A673 (cell line): ENCODE measurements at regions not wholly inside any gene's neighbourhood (a gene's known extent, or its start where the extent isn't known, plus 50 kb on each side); places are given as distances from the start of the nearest gene placed in this dataset.
"Not testable (repeated sequence)": the region's sequence is repeated elsewhere in the genome, so short reads cannot be mapped to it uniquely, and the experiment has no call there.

Experiments used
- BruUV-seq: library from RNA; stranded (reverse); fragments of 400-500 nt; replicated peaks from 2 replicates; lab custom pipeline; 2021; lab: Mats Ljungman, UMichigan
- CTCF ChIA-PET: fragments of 300-600 bp; sonication (Branson Sonifier 250); formaldehyde crosslinking; loops from one replicate; lab custom pipeline; 2022; ENCODE audit warnings: antibody characterized with exemption; lab: Charles Lee
- POLR2A ChIA-PET: fragments of 300-600 bp; sonication (Branson Sonifier 250); formaldehyde crosslinking; loops from one replicate; lab custom pipeline; 2022; ENCODE audit warnings: antibody characterized with exemption; ENCODE audit not compliant: low non-redundant PET; lab: Charles Lee
- DNase-seq: peaks from one replicate; pipeline ENCODE4 v3.0.0-alpha.2; 2015; ENCODE audit warnings: low spot score
- H3K27ac ChIP-seq: fragments of 200-600 bp; sonication (generic); 2 replicates; pipeline ENCODE4 v1.5.1; 2016; ENCODE audit warnings: mixed run types, low read depth, mild to moderate bottlenecking, mixed read lengths, antibody characterized with exemption, low read length; ENCODE audit not compliant: poor library complexity, severe bottlenecking
- H3K27me3 ChIP-seq: fragments of 200-600 bp; sonication (generic); replicated peaks from 2 replicates; pipeline ENCODE4 v1.6.1; 2017; ENCODE audit warnings: mixed run types, low read depth, mild to moderate bottlenecking, mixed read lengths, antibody characterized with exemption, low read length; ENCODE audit not compliant: insufficient read depth, poor library complexity
- H3K36me3 ChIP-seq: fragments of 200-600 bp; sonication (generic); 2 replicates; pipeline ENCODE4 v1.6.1; 2016; ENCODE audit warnings: mixed run types, mild to moderate bottlenecking, mixed read lengths, antibody characterized with exemption, low read length; ENCODE audit not compliant: insufficient read depth, poor library complexity, severe bottlenecking
- H3K4me1 ChIP-seq: fragments of 200-600 bp; sonication (generic); 2 replicates; pipeline ENCODE4 v1.6.1; 2017; ENCODE audit warnings: mixed run types, mild to moderate bottlenecking, mixed read lengths, antibody characterized with exemption, low read length; ENCODE audit not compliant: insufficient read depth, poor library complexity, severe bottlenecking
- H3K4me3 ChIP-seq: fragments of 200-600 bp; sonication (generic); 2 replicates; pipeline ENCODE4 v1.5.1; 2016; ENCODE audit warnings: low read depth, mixed run types, mild to moderate bottlenecking, mixed read lengths, low read length; ENCODE audit not compliant: poor library complexity, severe bottlenecking
- H3K9me3 ChIP-seq: fragments of 200-600 bp; sonication (generic); 2 replicates; pipeline ENCODE4 v1.6.1; 2016; ENCODE audit warnings: mixed run types, low read depth, mild to moderate bottlenecking, mixed read lengths, antibody characterized with exemption, low read length; ENCODE audit not compliant: poor library complexity, severe bottlenecking
- CTCF ChIP-seq: fragments of 300-800, 200-600 bp; sonication (generic); conservative IDR thresholded peaks from 2 replicates; pipeline ENCODE4 v1.5.1; 2017; ENCODE audit warnings: low read depth, mild to moderate bottlenecking, antibody characterized with exemption, low read length, moderate library complexity, mixed read lengths
- EZH2 ChIP-seq: fragments of 200-600 bp; sonication (generic); IDR thresholded peaks from 2 replicates; pipeline ENCODE4 v1.6.1; 2017; ENCODE audit warnings: borderline replicate concordance, low read depth, mild to moderate bottlenecking, mixed read lengths, antibody characterized with exemption, low read length; ENCODE audit not compliant: poor library complexity, severe bottlenecking
- intact Hi-C: fragments of 100-400 bp; cut with micrococcal nuclease; formaldehyde crosslinking; loops from one replicate; pipeline ENCODE4 v1.10.0; 2022; ENCODE audit not compliant: unreplicated experiment

GRCh38 chr4:125590158-125590557, 275.4 kb downstream of the FAT4 start:
- H3K4me1 ChIP-seq: no peaks in the 10 kb centered on the region
- TF ChIP-seq EZH2 (no peak), CTCF (no peak)
- H3K27me3 ChIP-seq: no peaks in the 10 kb centered on the region
- H3K27ac ChIP-seq: no peak overlapping the region
- H3K36me3 ChIP-seq: no peaks in the 10 kb centered on the region
- H3K4me3 ChIP-seq: no peak overlapping the region
- intact Hi-C loops: no loop called here
- ChIA-PET CTCF (no interaction called here), POLR2A (no interaction called here)
- BruUV-seq: no TSS peak
- no peaks in the 10 kb centered on the region for H3K9me3 ChIP-seq
- no peak for DNase-seq

DNA sequence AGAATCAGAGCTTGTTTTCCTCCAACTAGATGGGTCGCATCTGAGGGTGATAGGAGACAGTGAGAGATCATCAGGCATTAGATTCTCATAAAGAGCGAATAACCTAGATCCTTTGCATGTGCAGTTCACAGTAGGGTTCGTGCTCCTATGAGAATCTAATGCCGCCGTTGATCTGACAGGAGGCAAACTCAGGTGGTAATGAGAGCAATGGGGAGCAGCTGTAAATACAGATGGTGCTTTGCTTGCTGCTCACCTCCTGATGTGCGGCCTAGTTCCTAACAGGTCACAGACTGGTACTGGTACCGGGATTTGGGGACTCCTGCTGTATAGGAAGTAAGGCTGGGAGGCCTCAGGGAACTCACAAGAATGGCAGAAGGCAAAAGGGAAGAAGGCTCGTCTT, 276.5 kb downstream of the FAT4 start:
- Histone ChIP-seq H3K9me3 (no peaks in the 10 kb centered on the region), H3K27me3 (no peaks in the 10 kb centered on the region), H3K4me3 (no peak overlapping the region), H3K4me1 (no peaks in the 10 kb centered on the region), H3K36me3 (no peaks in the 10 kb centered on the region), H3K27ac (no peak overlapping the region)
- TF ChIP-seq CTCF: no peak
- no peak for TF ChIP-seq EZH2
- POLR2A ChIA-PET: no interaction called here
- CTCF ChIA-PET: no interaction called here
- no peak for DNase-seq
- BruUV-seq: no TSS peak
- intact Hi-C loops: no loop called here

GRCh38 chr4:125594056-125594602, 279.4 kb downstream of the FAT4 start:
- Histone ChIP-seq H3K4me1 (no peaks in the 10 kb centered on the region), H3K4me3 (no peak overlapping the region), H3K36me3 (no peaks in the 10 kb centered on the region), H3K27ac (no peak overlapping the region), H3K27me3 (no peaks in the 10 kb centered on the region), H3K9me3 (no peaks in the 10 kb centered on the region)
- BruUV-seq: no TSS peak
- ChIA-PET POLR2A (no interaction called here), CTCF (no interaction called here)
- intact Hi-C loops: no loop called here
- TF ChIP-seq EZH2: no peak
- TF ChIP-seq CTCF: no peak
- no peak for DNase-seq

DNA sequence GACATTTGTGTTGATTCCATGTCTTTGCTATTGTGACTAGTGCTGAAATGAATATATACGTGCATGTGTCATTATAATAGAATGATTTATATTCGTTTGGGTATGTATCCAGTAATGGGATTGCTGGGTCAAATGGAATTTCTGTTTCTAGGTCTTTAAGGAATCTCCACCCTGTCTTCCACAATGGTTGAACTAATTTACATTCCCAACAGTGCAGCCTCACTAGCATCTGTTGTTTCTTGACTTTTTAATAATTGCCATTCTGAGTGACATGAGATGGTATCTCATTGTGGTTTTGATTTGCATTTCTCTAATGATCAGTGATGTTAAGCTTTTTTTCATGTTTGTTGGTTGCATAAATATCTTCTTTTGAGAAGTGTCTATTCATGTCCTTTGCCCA, 291.2 kb downstream of the FAT4 start:
- H3K36me3 ChIP-seq, CTCF ChIA-PET, H3K9me3 ChIP-seq, POLR2A ChIA-PET, H3K27ac ChIP-seq, H3K4me1 ChIP-seq, BruUV-seq, intact Hi-C loops, DNase-seq, H3K27me3 ChIP-seq, H3K4me3 ChIP-seq: not testable (repeated sequence)
